Esophagus squamous epithelium (tissue), 4 donors: ENCODE measurements at regions not wholly inside any gene's neighbourhood (a gene's known extent, or its start where the extent isn't known, plus 50 kb on each side); places are given as distances from the start of the nearest gene placed in this dataset.

Experiments used
- CTCF ChIP-seq, 6 experiments: fragments of 450-650 bp in 4 of 6; fragments of 200-600 bp in 2 of 6; sonication (generic) in 2 of 6; IDR thresholded peaks; one replicate each; pipeline ENCODE4 v1.5.1; 2016 to 2019; ENCODE audit warnings: antibody characterized with exemption in 6 of 6, mild to moderate bottlenecking in 4 of 6, moderate library complexity in 4 of 6
- POLR2A ChIP-seq, 4 donors: fragments of 450-650 bp; IDR thresholded peaks; one replicate each; pipeline ENCODE4 v1.6.1; 2017; ENCODE audit warnings: antibody characterized with exemption in 4 of 4, mild to moderate bottlenecking in 4 of 4, moderate library complexity in 3 of 4

DNA sequence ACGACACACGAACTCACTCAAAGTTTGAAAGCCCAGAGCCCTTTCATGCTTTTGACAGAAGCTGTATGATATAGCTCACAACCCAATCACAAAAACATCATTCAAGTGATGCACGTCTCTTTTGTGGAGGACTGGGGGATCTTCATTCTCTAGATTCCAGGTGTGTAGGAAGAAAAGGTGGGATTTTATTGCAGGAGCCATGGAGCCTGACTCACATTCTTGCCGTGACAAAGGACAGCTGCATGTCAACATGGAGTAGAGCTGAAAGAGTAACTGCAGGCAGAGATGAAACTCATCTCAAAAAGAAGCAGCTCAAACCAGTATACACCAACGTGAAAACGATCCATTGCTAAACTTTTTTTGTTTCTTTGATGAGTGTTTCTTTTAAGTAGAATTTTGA, 50.9 kb upstream of the PDE1A start:
- TF ChIP-seq CTCF (IDR thresholded peaks at IDR 0.05) (no peak), POLR2A (IDR thresholded peaks at IDR 0.05) (no peak)
